HepG2 (cell line): ENCODE measurements at regions not wholly inside any gene's neighbourhood (a gene's known extent, or its start where the extent isn't known, plus 50 kb on each side); places are given as distances from the start of the nearest gene placed in this dataset.

Experiments
- ARHGAP35 ChIP-seq: sonication (generic); formaldehyde crosslinking; IDR thresholded peaks from 2 replicates; pipeline ENCODE4 v1.9.0; 2022; ENCODE audit warnings: mild to moderate bottlenecking, inconsistent platforms, moderate library complexity, missing genetic modification reagents, borderline replicate concordance
- ARID3A ChIP-seq: IDR thresholded peaks from 2 replicates; pipeline ENCODE4 v1.6.1; 2012; ENCODE audit warnings: low read depth, low read length, improper control_type of control experiment
- ARID4A ChIP-seq: sonication (generic); formaldehyde crosslinking; IDR thresholded peaks from 2 replicates; pipeline ENCODE4 v1.5.0; 2020; ENCODE audit warnings: mild to moderate bottlenecking, missing genetic modification reagents, borderline replicate concordance
- E2F2 ChIP-seq: sonication (generic); formaldehyde crosslinking; IDR thresholded peaks from 2 replicates; pipeline ENCODE4 v1.4.0; 2020; ENCODE audit warnings: missing genetic modification reagents, borderline replicate concordance
- NRL ChIP-seq: sonication (generic); formaldehyde crosslinking; IDR thresholded peaks from 2 replicates; pipeline ENCODE4 v1.5.0; 2020; ENCODE audit warnings: missing genetic modification reagents, mild to moderate bottlenecking, moderate library complexity, borderline replicate concordance
- REST ChIP-seq, 2 experiments: IDR thresholded peaks; 2 replicates each; pipeline ENCODE4 v1.6.1; 2011 to 2012; ENCODE audit warnings: low read length in 2 of 2, borderline replicate concordance in 1 of 2, low read depth in 1 of 2, mild to moderate bottlenecking in 1 of 2, moderate library complexity in 1 of 2
- RFXAP ChIP-seq: sonication (generic); formaldehyde crosslinking; IDR thresholded peaks from 2 replicates; pipeline ENCODE4 v1.4.0; 2020; ENCODE audit warnings: missing genetic modification reagents, borderline replicate concordance
- ZNF709 ChIP-seq: sonication (generic); formaldehyde crosslinking; IDR thresholded peaks from 2 replicates; pipeline ENCODE4 v1.5.0; 2020; ENCODE audit warnings: mild to moderate bottlenecking, missing genetic modification reagents
- ZNF879 ChIP-seq: sonication (generic); formaldehyde crosslinking; IDR thresholded peaks from 2 replicates; pipeline ENCODE4 v1.8.1; 2023; ENCODE audit warnings: missing genetic modification reagents
- TF ChIP-seq, protein P1 (sequence below): sonication (generic); formaldehyde crosslinking; IDR thresholded peaks from 2 replicates; pipeline ENCODE4 v1.9.0; 2021; ENCODE audit warnings: mild to moderate bottlenecking, missing genetic modification reagents

DNA sequence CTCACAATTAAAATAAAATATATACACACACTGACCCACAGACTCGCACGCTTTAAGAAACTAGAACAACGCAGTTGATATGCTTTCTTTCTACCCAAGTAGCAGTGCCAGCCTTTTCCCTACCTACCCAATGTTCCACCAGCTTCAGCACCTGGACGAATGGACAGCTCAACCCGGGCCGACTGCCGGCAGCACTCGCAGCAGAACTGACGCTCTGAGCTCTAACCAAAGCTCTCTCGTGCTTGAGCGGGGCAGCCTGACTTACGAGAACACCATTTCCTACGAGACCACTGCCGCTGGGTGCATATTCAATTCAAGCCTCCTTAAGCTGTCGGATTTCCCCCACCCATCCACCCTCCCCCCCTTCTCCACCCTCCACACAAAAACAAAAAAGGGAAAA lies 127.4 kb upstream of the DPYD start (continued):
- TF ChIP-seq ARID4A (CRISPR knock-in tag) = no peak; the same call in 1 of the 2 replicates
- no peak; the same call in 1 of the 2 replicates for TF ChIP-seq NRL
- no peak for TF ChIP-seq ARID3A
- TF ChIP-seq E2F2 = no peak
- TF ChIP-seq ZNF879 = no peak
- TF ChIP-seq, protein P1, sequence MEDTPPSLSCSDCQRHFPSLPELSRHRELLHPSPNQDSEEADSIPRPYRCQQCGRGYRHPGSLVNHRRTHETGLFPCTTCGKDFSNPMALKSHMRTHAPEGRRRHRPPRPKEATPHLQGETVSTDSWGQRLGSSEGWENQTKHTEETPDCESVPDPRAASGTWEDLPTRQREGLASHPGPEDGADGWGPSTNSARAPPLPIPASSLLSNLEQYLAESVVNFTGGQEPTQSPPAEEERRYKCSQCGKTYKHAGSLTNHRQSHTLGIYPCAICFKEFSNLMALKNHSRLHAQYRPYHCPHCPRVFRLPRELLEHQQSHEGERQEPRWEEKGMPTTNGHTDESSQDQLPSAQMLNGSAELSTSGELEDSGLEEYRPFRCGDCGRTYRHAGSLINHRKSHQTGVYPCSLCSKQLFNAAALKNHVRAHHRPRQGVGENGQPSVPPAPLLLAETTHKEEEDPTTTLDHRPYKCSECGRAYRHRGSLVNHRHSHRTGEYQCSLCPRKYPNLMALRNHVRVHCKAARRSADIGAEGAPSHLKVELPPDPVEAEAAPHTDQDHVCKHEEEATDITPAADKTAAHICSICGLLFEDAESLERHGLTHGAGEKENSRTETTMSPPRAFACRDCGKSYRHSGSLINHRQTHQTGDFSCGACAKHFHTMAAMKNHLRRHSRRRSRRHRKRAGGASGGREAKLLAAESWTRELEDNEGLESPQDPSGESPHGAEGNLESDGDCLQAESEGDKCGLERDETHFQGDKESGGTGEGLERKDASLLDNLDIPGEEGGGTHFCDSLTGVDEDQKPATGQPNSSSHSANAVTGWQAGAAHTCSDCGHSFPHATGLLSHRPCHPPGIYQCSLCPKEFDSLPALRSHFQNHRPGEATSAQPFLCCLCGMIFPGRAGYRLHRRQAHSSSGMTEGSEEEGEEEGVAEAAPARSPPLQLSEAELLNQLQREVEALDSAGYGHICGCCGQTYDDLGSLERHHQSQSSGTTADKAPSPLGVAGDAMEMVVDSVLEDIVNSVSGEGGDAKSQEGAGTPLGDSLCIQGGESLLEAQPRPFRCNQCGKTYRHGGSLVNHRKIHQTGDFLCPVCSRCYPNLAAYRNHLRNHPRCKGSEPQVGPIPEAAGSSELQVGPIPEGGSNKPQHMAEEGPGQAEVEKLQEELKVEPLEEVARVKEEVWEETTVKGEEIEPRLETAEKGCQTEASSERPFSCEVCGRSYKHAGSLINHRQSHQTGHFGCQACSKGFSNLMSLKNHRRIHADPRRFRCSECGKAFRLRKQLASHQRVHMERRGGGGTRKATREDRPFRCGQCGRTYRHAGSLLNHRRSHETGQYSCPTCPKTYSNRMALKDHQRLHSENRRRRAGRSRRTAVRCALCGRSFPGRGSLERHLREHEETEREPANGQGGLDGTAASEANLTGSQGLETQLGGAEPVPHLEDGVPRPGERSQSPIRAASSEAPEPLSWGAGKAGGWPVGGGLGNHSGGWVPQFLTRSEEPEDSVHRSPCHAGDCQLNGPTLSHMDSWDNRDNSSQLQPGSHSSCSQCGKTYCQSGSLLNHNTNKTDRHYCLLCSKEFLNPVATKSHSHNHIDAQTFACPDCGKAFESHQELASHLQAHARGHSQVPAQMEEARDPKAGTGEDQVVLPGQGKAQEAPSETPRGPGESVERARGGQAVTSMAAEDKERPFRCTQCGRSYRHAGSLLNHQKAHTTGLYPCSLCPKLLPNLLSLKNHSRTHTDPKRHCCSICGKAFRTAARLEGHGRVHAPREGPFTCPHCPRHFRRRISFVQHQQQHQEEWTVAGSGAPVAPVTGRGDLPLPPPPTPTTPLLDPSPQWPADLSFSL (CRISPR knock-in tag) = no peak
- no peak for TF ChIP-seq ZNF709 (CRISPR knock-in tag)
- TF ChIP-seq ARHGAP35 (CRISPR knock-in tag) = no peak
- TF ChIP-seq REST (IDR thresholded peaks at IDR 0.05; ENCODE audit: borderline replicate concordance in 1 of 2, low read depth in 1 of 2, low read length in 2 of 2) = peak in 1 of 2 experiments; percentile 99
- TF ChIP-seq RFXAP (CRISPR knock-in tag) = no peak
